ENCODE measurements at regions not wholly inside any gene's neighbourhood (a gene's known extent, or its start where the extent isn't known, plus 50 kb on each side); places are given as distances from the start of the nearest gene placed in this dataset.
"Not testable (repeated sequence)": the region's sequence is repeated elsewhere in the genome, so short reads cannot be mapped to it uniquely, and the experiment has no call there.

DNA sequence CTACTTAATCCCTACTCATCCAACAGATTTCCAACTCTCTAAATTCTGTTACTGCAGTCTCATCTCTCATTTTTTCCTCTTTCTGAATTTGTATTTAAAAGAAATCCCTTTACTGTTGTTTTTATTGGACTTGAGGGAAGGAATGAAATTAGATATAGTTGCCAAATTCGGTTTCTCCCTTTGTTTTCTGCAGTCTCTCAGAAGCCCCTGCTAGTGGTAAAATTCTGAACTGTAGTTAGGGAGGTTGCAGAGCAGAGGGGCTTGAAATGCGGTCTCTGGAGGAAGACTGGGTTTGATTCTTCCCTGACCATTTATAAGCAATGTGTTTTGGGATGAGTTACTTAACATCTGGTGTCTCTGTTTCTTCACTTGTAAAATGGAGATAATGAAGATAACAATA, 106.3 kb upstream of the TBX18 start:
- Histone ChIP-seq H4K8ac (ENCODE audit: low read depth, low read length) (no peak overlapping the region), H2AK5ac (ENCODE audit: low read length) (no peak overlapping the region), H3K27ac (ENCODE audit: low read depth, low read length) (no peak overlapping the region), H3K4me2 (ENCODE audit: low read length) (no peak overlapping the region), H3K27me3 (ENCODE audit: insufficient read depth, low read length, poor library complexity) (no peaks in the 10 kb centered on the region), H3K4ac (ENCODE audit: low read depth, low read length) (no peak overlapping the region), H3K9ac (ENCODE audit: low read length) (no peak overlapping the region), H3K79me1 (ENCODE audit: low read length) (no peaks in the 10 kb centered on the region), H3K56ac (ENCODE audit: low read length) (no peak overlapping the region), H4K5ac (ENCODE audit: low read length) (no peak overlapping the region), H3K36me3 (ENCODE audit: control insufficient read depth, insufficient read depth, low read length) (no peaks in the 10 kb centered on the region), H2BK5ac (ENCODE audit: low read length) (no peak overlapping the region), H2BK15ac (replicated peaks; ENCODE audit: low read depth) (no peak overlapping the region), H3K4me3 (ENCODE audit: low read length) (no peak overlapping the region), H3K4me1 (ENCODE audit: control insufficient read depth, low read depth, low read length) (no peaks in the 10 kb centered on the region), H3K23ac (ENCODE audit: low read length) (no peak overlapping the region), H3K18ac (ENCODE audit: low read length) (no peak overlapping the region), H2BK120ac (ENCODE audit: low read depth, low read length) (no peak overlapping the region), H3K79me2 (ENCODE audit: control insufficient read depth, insufficient read depth, low read length) (no peaks in the 10 kb centered on the region)
- WGBS (ENCODE audit: extremely low coverage, insufficient coverage, low lambda C conversion rate) = no CpG with 5 or more reads among the region's 2 CpGs
- peak; percentile 16 for DNase-seq

- Histone ChIP-seq H3K9ac (ENCODE audit: low read length) (no peak overlapping the region), H3K79me2 (ENCODE audit: control insufficient read depth, insufficient read depth, low read length) (no peaks in the 10 kb centered on the region), H3K4ac (ENCODE audit: low read depth, low read length) (no peak overlapping the region), H2BK120ac (ENCODE audit: low read depth, low read length) (no peak overlapping the region), H3K36me3 (ENCODE audit: control insufficient read depth, insufficient read depth, low read length) (no peaks in the 10 kb centered on the region), H2AK5ac (ENCODE audit: low read length) (no peak overlapping the region), H4K5ac (ENCODE audit: low read length) (no peak overlapping the region), H3K18ac (ENCODE audit: low read length) (no peak overlapping the region), H3K4me3 (ENCODE audit: low read length) (no peak overlapping the region), H3K4me1 (ENCODE audit: control insufficient read depth, low read depth, low read length) (no peaks in the 10 kb centered on the region), H2BK15ac (replicated peaks; ENCODE audit: low read depth) (no peak overlapping the region), H3K56ac (ENCODE audit: low read length) (no peak overlapping the region), H2BK5ac (ENCODE audit: low read length) (no peak overlapping the region), H4K8ac (ENCODE audit: low read depth, low read length) (no peak overlapping the region), H3K23ac (ENCODE audit: low read length) (no peak overlapping the region), H3K27ac (ENCODE audit: low read depth, low read length) (no peak overlapping the region), H3K79me1 (ENCODE audit: low read length) (no peaks in the 10 kb centered on the region), H3K27me3 (ENCODE audit: insufficient read depth, low read length, poor library complexity) (no peaks in the 10 kb centered on the region), H3K4me2 (ENCODE audit: low read length) (no peak overlapping the region)
- DNase-seq = no peak
Measured at GRCh38 chr6:84868149-84868548, 103.8 kb upstream of the TBX18 start.

DNA sequence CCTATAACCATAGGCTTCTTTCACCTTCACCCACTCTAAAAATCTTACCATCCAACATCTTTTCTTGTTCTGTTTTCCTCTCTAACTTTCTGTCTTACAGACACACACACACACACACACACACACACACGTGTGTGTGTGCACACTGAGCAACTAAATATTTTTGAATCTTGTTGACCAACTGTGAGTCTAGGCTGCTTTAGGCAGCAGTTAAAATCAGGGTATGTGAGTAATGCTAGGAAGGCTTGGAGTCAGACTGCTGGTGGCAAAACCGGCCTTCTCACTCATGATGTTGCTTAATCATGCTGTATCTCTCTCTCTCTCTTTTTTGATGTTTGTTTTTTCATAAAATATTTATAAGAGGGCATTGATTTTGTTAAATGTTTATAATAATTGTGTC, 103.1 kb upstream of the TBX18 start:
- Histone ChIP-seq H3K79me2 (ENCODE audit: control insufficient read depth, insufficient read depth, low read length) (no peaks in the 10 kb centered on the region), H2BK120ac (ENCODE audit: low read depth, low read length) (no peak overlapping the region), H3K79me1 (ENCODE audit: low read length) (no peaks in the 10 kb centered on the region), H3K4me3 (ENCODE audit: low read length) (no peak overlapping the region), H3K23ac (ENCODE audit: low read length) (no peak overlapping the region), H2BK15ac (replicated peaks; ENCODE audit: low read depth) (no peak overlapping the region), H3K9ac (ENCODE audit: low read length) (no peak overlapping the region), H2AK5ac (ENCODE audit: low read length) (no peak overlapping the region), H3K4ac (ENCODE audit: low read depth, low read length) (no peak overlapping the region), H4K8ac (ENCODE audit: low read depth, low read length) (no peak overlapping the region), H3K4me2 (ENCODE audit: low read length) (no peak overlapping the region), H2BK5ac (ENCODE audit: low read length) (no peak overlapping the region), H3K27me3 (ENCODE audit: insufficient read depth, low read length, poor library complexity) (no peaks in the 10 kb centered on the region), H3K4me1 (ENCODE audit: control insufficient read depth, low read depth, low read length) (no peaks in the 10 kb centered on the region), H3K56ac (ENCODE audit: low read length) (no peak overlapping the region), H3K18ac (ENCODE audit: low read length) (no peak overlapping the region), H3K27ac (ENCODE audit: low read depth, low read length) (no peak overlapping the region), H4K5ac (ENCODE audit: low read length) (no peak overlapping the region), H3K36me3 (ENCODE audit: control insufficient read depth, insufficient read depth, low read length) (no peaks in the 10 kb centered on the region)
- DNase-seq = no peak
- WGBS (ENCODE audit: extremely low coverage, insufficient coverage, low lambda C conversion rate) = no CpG with 5 or more reads among the region's 2 CpGs

GRCh38 chr6:84866715-84867114, 102.3 kb upstream of the TBX18 start:
- Histone ChIP-seq H2BK15ac (replicated peaks; ENCODE audit: low read depth) (no peak overlapping the region), H3K4me3 (ENCODE audit: low read length) (no peak overlapping the region), H3K4ac (ENCODE audit: low read depth, low read length) (no peak overlapping the region), H3K4me1 (ENCODE audit: control insufficient read depth, low read depth, low read length) (no peaks in the 10 kb centered on the region), H3K18ac (ENCODE audit: low read length) (no peak overlapping the region), H3K4me2 (ENCODE audit: low read length) (no peak overlapping the region), H3K9ac (ENCODE audit: low read length) (no peak overlapping the region), H3K79me2 (ENCODE audit: control insufficient read depth, insufficient read depth, low read length) (no peaks in the 10 kb centered on the region), H3K23ac (ENCODE audit: low read length) (no peak overlapping the region), H2BK5ac (ENCODE audit: low read length) (no peak overlapping the region), H3K27me3 (ENCODE audit: insufficient read depth, low read length, poor library complexity) (no peaks in the 10 kb centered on the region), H3K27ac (ENCODE audit: low read depth, low read length) (no peak overlapping the region), H4K8ac (ENCODE audit: low read depth, low read length) (no peak overlapping the region), H2BK120ac (ENCODE audit: low read depth, low read length) (no peak overlapping the region), H2AK5ac (ENCODE audit: low read length) (no peak overlapping the region), H3K56ac (ENCODE audit: low read length) (no peak overlapping the region), H3K79me1 (ENCODE audit: low read length) (no peaks in the 10 kb centered on the region), H3K36me3 (ENCODE audit: control insufficient read depth, insufficient read depth, low read length) (no peaks in the 10 kb centered on the region), H4K5ac (ENCODE audit: low read length) (no peak overlapping the region)
- no peak for DNase-seq
- WGBS (ENCODE audit: extremely low coverage, insufficient coverage, low lambda C conversion rate) = no CpG with 5 or more reads among the region's 1 CpG

DNA sequence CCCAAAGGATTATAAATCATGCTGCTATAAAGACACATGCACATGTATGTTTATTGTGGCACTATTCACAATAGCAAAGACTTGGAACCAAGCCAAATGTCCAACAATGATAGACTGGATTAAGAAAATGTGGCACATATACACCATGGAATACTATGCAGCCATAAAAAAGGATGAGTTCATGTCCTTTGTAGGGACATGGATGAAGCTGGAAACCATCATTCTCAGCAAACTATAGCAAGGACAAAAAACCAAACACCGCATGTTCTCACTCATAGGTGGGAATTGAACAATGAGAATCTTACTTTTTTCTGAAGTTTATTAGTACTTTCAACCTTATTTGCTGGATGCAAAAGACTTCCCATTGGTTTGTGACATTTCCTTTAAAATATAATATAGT, 101.0 kb upstream of the TBX18 start:
- not testable (repeated sequence) for H3K27me3 ChIP-seq (ENCODE audit: insufficient read depth, low read length, poor library complexity); H2BK15ac ChIP-seq (replicated peaks; ENCODE audit: low read depth); H3K27ac ChIP-seq (ENCODE audit: low read depth, low read length); H3K79me1 ChIP-seq (ENCODE audit: low read length); H3K4me2 ChIP-seq (ENCODE audit: low read length); H3K56ac ChIP-seq (ENCODE audit: low read length); H2BK5ac ChIP-seq (ENCODE audit: low read length); H3K4ac ChIP-seq (ENCODE audit: low read depth, low read length); H2BK120ac ChIP-seq (ENCODE audit: low read depth, low read length); DNase-seq; H4K5ac ChIP-seq (ENCODE audit: low read length); H3K9ac ChIP-seq (ENCODE audit: low read length); H3K4me1 ChIP-seq (ENCODE audit: control insufficient read depth, low read depth, low read length); H3K4me3 ChIP-seq (ENCODE audit: low read length); H3K18ac ChIP-seq (ENCODE audit: low read length); H3K79me2 ChIP-seq (ENCODE audit: control insufficient read depth, insufficient read depth, low read length); H4K8ac ChIP-seq (ENCODE audit: low read depth, low read length); H3K23ac ChIP-seq (ENCODE audit: low read length); H2AK5ac ChIP-seq (ENCODE audit: low read length); H3K36me3 ChIP-seq (ENCODE audit: control insufficient read depth, insufficient read depth, low read length)
- WGBS (ENCODE audit: extremely low coverage, insufficient coverage, low lambda C conversion rate) = no CpG with 5 or more reads among the region's 1 CpG

DNA sequence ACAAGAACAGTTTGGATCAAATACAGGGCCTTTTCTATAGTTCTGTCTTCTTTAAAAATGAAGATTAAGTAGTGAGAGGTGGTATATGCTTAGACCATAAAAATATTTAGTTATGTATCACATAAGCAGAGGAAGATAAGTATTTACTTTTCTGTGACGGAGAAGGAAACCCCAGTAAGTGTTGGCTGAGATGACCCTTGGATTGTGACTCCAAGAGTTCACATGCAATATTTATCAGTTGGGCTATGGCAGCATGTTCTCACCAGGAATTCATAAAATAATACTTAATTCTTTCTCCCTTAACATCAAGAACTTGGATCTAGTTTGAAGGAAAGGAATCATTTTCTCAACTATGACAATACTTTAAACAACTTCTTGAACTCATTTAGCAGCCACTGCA, 98.4 kb upstream of the TBX18 start:
- no peak overlapping the region for H3K9ac ChIP-seq (ENCODE audit: low read length)
- no CpG with 5 or more reads among the region's 1 CpG for WGBS (ENCODE audit: extremely low coverage, insufficient coverage, low lambda C conversion rate)
- H3K4ac ChIP-seq (ENCODE audit: low read depth, low read length) = no peak overlapping the region
- no peak overlapping the region for H4K8ac ChIP-seq (ENCODE audit: low read depth, low read length)
- H3K27me3 ChIP-seq (ENCODE audit: insufficient read depth, low read length, poor library complexity) = no peaks in the 10 kb centered on the region
- H3K56ac ChIP-seq (ENCODE audit: low read length) = no peak overlapping the region
- no peak overlapping the region for H4K5ac ChIP-seq (ENCODE audit: low read length)
- no peak overlapping the region for H2BK120ac ChIP-seq (ENCODE audit: low read depth, low read length)
- H2AK5ac ChIP-seq (ENCODE audit: low read length) = no peak overlapping the region
- no peaks in the 10 kb centered on the region for H3K79me2 ChIP-seq (ENCODE audit: control insufficient read depth, insufficient read depth, low read length)
- no peak overlapping the region for H3K4me2 ChIP-seq (ENCODE audit: low read length)
- H3K23ac ChIP-seq (ENCODE audit: low read length) = no peak overlapping the region
- H3K79me1 ChIP-seq (ENCODE audit: low read length) = no peaks in the 10 kb centered on the region
- H3K27ac ChIP-seq (ENCODE audit: low read depth, low read length) = no peak overlapping the region
- no peaks in the 10 kb centered on the region for H3K36me3 ChIP-seq (ENCODE audit: control insufficient read depth, insufficient read depth, low read length)
- H3K18ac ChIP-seq (ENCODE audit: low read length) = no peak overlapping the region
- no peak overlapping the region for H3K4me3 ChIP-seq (ENCODE audit: low read length)
- no peak for DNase-seq
- no peak overlapping the region for H2BK5ac ChIP-seq (ENCODE audit: low read length)
- no peak overlapping the region for H2BK15ac ChIP-seq (replicated peaks; ENCODE audit: low read depth)
- H3K4me1 ChIP-seq (ENCODE audit: control insufficient read depth, low read depth, low read length) = no peaks in the 10 kb centered on the region
